HG03354 (cell line): ENCODE measurements at regions not wholly inside any gene's neighbourhood (a gene's known extent, or its start where the extent isn't known, plus 50 kb on each side); places are given as distances from the start of the nearest gene placed in this dataset.
"Not testable (repeated sequence)": the region's sequence is repeated elsewhere in the genome, so short reads cannot be mapped to it uniquely, and the experiment has no call there.

Experiments
- ATAC-seq: cut with Tn5 transposase; IDR thresholded peaks from one replicate; pipeline ENCODE4 v1.9.1; 2021; ENCODE audit warnings: mild to moderate bottlenecking; ENCODE audit not compliant: unreplicated experiment, poor library complexity, severe bottlenecking

GRCh38 chr3:159401069-159401468 is 587.6 kb upstream of the IL12A start:
- no peak for ATAC-seq

DNA sequence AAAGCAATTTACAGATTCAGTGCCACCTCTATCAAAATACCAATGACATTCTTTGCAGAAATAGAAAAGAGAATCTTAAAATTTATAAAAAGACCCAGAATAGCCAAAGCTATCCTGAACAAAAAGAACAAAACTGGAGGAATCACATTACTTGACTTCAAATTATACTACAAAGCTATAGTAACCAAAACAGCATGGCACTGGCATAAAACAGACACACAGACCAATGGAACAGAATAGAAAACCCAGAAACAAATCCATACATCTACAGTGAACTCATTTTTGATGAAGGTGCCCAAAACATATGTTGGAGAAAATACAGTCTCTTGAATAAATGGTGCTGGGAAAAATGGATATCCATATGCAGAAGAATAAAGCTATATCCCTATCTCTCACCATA is 578.9 kb upstream of the IL12A start:
- not testable (repeated sequence) for ATAC-seq

- no peak for ATAC-seq
Measured at GRCh38 chr3:159413319-159413718, 575.3 kb upstream of the IL12A start.

GRCh38 chr3:159416856-159417255 is 571.8 kb upstream of the IL12A start:
- no peak for ATAC-seq

DNA sequence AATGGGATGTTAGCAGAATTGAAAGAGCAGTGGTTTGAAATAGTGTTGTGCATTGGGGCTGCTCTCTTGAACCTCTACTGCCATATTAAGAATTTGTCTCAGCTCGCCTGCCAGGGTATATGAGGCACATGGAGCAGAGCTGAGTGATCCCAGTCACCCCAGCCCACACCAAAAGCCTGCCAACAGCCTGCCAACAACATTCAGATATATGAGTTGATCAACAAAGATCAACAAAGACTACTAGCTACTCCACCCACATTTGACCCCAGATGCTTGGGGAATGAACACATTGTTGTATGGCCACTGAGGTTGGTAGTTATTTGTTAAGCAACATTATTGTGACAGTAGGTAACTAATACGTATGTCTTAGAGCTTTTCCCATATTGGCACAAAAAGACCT is 570.9 kb upstream of the IL12A start:
- no peak for ATAC-seq

DNA sequence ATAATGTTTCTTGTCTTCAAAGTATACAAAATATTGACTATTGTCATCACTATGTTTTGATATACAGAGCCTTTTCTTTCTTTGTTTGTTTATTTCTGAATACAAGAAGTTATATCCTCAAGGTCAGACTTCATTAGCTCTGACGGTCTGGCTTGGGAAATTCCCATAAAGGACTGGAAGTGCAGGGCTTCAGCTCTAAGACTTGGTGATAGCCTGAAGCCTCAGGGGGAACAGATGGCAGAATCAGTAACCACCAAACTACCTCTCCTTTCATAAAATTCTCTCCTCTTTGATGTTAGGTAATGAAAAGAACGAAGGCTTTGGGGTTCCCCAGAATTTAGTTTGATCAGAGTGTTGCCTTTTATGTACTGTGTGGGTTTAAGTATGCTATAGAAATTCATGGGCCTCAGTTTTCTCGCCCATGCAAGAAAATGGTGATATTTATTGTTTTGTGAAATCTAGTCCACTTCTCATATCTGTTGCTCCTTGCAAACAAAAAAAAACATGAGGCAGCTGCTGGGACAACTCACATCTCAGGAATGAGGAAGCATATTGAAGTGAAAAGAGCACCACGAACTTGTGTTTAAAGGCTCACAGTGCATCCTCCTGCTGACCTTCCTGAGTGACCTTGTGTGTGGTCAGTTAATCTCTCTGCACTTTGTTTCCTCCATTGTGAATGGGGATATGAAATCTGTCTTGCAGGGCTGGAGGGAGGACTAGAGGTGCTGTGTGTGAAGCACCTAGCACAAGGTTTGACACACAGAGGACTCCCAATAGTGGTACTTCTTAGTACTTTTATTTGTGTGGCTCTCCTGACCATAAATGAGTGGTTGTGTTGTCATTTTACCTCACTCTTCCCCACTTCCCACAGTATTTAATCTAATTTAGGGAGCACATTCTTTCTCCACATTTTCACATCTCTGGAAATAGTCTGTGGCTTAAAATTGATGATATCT is 569.8 kb upstream of the IL12A start:
- ATAC-seq: no peak

DNA sequence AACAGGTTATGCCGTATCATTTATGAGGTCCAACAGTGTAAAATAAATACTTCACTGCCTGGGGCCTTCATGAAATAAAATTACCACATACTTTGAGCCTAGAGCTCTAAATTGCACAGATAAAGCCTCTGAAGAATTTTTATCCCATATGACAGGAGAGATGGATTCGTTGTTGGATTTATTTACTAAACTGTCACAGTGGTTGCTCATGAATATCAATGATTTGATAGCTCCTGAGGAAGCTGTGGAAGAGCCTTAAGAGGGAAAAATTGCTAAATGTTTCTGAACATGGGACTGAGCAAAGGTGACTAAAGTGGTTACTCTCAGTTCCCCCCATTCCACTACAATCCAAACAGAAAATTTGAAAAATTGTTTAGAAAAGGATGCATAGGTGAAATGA is 558.9 kb upstream of the IL12A start:
- no peak for ATAC-seq

- ATAC-seq: no peak
Measured at GRCh38 chr3:159432682-159433340, 555.8 kb upstream of the IL12A start.

DNA sequence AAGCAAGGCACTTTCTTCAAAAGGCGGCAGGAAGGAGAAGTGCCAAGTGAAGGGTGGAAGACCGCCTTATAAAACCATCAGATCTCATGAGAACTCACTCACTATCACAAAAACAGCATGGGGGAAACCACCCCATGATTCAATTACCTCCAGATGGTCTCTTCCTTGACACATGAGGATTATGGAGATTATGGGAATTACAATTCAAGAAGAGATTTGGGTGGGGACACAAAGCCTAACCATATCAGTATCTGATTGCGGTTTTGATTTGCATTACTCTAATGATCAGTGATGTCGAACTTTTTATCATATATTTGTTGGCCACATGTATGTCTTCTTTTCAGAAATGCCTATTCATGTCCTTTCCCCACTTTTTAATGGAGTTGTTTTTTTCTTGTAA is 549.3 kb upstream of the IL12A start:
- no peak for ATAC-seq

DNA sequence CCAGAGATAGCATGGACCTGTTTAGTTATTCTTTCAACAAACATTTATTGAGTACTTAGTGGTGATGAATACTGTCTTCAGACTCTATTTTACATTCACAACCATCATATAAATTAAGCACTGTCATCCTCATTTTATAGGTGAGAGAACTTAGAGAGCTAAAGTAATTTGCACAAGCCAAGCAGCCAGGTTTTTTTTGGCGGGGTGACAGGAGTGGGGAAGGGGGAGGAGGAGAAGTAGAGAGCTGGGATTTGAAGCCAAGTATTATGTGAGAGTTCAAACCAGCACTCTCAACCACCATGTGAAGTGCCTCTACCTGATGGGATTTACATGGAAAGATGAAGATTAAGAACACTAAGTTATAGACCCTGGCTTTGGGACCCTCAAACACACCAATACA is 547.4 kb upstream of the IL12A start:
- no peak for ATAC-seq

- no peak for ATAC-seq
Measured at GRCh38 chr3:159443266-159443665, 545.4 kb upstream of the IL12A start.

- ATAC-seq: no peak
Measured at GRCh38 chr3:159447841-159448240, 540.8 kb upstream of the IL12A start.

DNA sequence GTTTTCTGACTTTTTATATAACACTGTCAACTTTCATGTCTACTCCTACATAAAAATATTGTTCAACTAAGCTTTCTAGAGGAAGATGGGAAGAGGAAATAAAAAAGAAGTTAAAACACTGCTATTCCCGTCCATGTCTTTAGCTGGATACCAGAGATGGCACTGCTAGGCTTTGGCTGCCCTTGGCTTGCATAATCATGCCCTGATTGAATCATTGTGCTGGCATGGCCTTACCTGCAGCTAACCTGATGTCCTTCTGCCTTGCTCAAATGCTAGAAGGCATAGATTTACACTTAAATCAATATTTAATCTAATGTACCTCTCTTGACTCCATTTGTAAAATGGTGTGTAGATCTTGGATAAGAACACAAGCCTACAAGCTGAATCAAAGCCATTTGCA is 539.7 kb upstream of the IL12A start:
- ATAC-seq: no peak

GRCh38 chr3:159451067-159451466 is 537.6 kb upstream of the IL12A start:
- ATAC-seq: no peak

DNA sequence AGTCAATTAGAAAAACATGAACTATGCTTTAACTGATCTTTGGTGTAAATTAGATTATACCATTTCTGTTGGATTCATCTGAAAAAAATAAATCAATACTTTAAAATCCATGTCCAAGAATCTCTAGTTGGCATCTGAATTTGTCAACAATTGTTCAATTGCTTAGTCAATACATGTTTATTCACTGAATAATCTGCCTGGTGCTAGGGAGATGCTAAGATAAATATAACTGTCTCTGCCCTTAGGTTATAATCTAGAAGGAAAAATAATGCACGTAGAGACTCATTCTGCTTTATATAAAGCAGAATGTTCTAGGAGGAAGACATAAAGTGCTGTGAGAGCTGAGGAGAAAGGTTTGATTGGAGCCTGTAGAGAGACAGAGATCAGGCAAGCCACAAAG is 537.2 kb upstream of the IL12A start:
- ATAC-seq: no peak

GRCh38 chr3:159453036-159453435 is 535.6 kb upstream of the IL12A start:
- no peak for ATAC-seq

- ATAC-seq: no peak
Measured at GRCh38 chr3:159453945-159454344, 534.7 kb upstream of the IL12A start.

DNA sequence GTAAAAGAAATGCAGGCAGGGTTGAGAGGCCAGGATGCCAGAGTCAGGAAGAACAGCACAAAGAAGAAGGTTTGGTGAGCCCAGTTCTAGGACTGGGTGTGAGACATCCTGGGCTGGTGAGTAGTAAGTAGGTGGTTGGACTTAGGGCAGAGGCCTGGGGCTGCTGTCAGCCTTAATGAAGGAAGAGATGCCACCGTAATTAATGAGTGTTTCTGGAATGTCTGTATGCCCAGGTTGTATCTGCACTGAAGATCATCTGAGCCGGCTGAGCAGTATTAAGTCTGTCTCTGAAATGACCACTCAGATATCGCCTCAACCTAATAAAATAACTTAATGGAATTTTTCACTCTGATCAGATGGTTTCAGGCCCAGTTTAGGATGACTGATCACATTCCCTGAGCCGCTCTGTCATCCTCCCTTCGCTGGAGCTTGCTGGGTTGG is 532.9 kb upstream of the IL12A start:
- ATAC-seq: no peak

DNA sequence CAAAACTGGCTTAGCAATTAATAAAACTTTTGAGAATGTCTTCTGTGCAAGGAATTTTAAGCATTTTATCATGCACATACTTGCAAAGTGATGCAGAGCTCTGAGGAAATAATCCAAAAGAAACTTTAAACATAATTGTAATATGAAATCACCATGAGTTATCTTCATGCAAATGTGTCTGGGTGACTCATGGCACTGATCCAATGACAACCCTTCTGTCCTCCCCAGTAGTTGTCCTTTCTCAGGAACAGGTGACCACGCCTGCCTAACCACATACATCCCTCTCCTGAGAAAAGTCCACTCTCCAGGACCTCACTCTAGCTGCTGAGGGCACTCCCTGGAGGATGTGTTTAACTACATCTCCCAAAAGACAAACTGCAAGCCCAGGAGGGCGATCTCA is 530.6 kb upstream of the IL12A start:
- no peak for ATAC-seq

DNA sequence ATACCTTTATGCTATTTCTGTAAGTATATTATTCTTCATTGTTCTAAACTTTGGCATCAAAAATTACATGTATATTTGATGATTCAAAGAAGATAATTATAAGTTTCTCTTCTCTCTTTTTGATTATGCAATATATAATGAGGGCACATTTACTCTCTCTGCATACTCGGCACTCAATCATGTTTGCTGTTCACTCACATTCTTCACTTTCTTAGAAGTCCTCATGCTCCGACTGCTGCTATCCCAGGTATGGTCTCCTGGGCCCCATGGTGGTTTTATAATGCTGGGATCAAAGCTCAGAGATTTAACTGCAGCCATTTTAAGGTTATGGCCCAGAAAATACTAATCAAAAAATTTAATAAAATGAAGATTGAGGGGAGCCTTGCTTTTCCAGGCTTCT is 529.7 kb upstream of the IL12A start:
- ATAC-seq: no peak

DNA sequence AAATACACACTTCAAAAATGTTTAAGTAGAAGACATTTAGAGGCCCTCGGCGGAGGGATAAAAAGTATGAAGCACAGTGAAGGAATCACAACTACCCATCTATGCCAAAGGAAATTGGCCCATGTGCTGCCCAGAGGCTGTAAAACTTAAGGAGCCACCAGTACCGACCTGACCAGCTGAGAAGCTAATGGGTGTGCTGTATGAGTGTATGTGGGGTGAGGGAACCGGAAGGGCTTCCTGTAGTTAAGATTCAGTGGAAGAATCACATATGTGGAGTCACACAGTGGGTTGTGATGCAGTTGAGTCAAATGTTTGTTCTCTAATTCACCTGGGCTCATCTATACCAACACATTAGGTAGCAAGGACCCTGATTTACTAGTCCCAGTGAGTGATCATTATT is 516.0 kb upstream of the IL12A start:
- no peak for ATAC-seq
